Erythroblast (primary cell): ENCODE measurements at regions not wholly inside any gene's neighbourhood (a gene's known extent, or its start where the extent isn't known, plus 50 kb on each side); places are given as distances from the start of the nearest gene placed in this dataset.
"Not testable (repeated sequence)": the region's sequence is repeated elsewhere in the genome, so short reads cannot be mapped to it uniquely, and the experiment has no call there.

Source experiments
- GATA1 ChIP-seq: IDR thresholded peaks from 2 replicates; pipeline ENCODE4 v1.6.1; 2011; ENCODE audit warnings: low read depth, mild to moderate bottlenecking, control low read depth, low read length, moderate library complexity
- POLR2A ChIP-seq: IDR thresholded peaks from 2 replicates; pipeline ENCODE4 v1.6.1; 2011; ENCODE audit warnings: mild to moderate bottlenecking, low read length

DNA sequence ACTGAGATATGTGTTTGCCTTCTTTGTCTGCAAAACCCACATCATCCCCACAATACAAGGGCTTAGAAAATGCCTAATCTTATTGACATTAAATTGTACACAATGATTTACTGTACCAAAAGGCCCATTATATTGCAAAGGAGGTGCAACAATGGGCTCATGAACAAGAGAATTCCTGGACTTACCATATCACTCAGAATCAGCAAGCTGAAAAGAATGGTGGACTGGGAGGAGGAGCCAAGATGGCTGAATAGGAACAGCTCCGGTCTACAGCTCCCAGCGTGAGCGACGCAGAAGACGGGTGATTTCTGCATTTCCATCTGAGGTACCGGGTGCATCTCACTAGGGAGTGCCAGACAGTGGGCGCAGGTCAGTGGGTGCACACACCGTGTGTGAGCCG lies 119.9 kb downstream of the OR13H1 start:
- TF ChIP-seq POLR2A, GATA1: not testable (repeated sequence)
